ENCODE measurements at regions not wholly inside any gene's neighbourhood (a gene's known extent, or its start where the extent isn't known, plus 50 kb on each side); places are given as distances from the start of the nearest gene placed in this dataset.

- CTCF ChIA-PET: no interaction called here
- DNase-seq (ENCODE audit: low read depth, low spot score): no peak
- Histone ChIP-seq H3K27me3 (replicated peaks in 1 of 2; ENCODE audit: control insufficient read depth in 2 of 2, insufficient read depth in 2 of 2, low read length in 1 of 2) (no peaks in the 10 kb centered on the region), H3K27ac (ENCODE audit: control insufficient read depth, insufficient read depth) (no peak overlapping the region), H3K4me1 (ENCODE audit: control insufficient read depth, insufficient read depth, low read length) (no peaks in the 10 kb centered on the region), H3K79me2 (ENCODE audit: control insufficient read depth, insufficient read depth, low read length) (no peaks in the 10 kb centered on the region), H3K4me2 (ENCODE audit: control insufficient read depth, insufficient read depth) (no peak overlapping the region), H3K4me3 (no peak overlapping the region), H3K9ac (ENCODE audit: control insufficient read depth, insufficient read depth, low read length) (no peak overlapping the region), H3K36me3 (ENCODE audit: control insufficient read depth in 2 of 2, insufficient read depth in 2 of 2, low read length in 1 of 2) (no peaks in the 10 kb centered on the region), H3K9me3 (replicated peaks; ENCODE audit: control insufficient read depth, insufficient read depth, low read length) (no peaks in the 10 kb centered on the region), H2AFZ (ENCODE audit: control insufficient read depth, low read depth, low read length) (no peak overlapping the region), H4K20me1 (ENCODE audit: control insufficient read depth, insufficient read depth) (no peaks in the 10 kb centered on the region)
- no peak for ATAC-seq
- RAD21 ChIA-PET (ENCODE audit: unreplicated experiment): no interaction called here
- BruUV-seq (replicated peaks): no TSS peak
- intact Hi-C loops (cut with micrococcal nuclease; ENCODE audit: unreplicated experiment) (no loop called here), in situ Hi-C loops (cut with MboI) (no loop called here)
- WGBS (ENCODE audit: insufficient coverage, insufficient replicate concordance, low lambda C conversion rate, missing lambda C conversion rate): 8% methylated on average over 3 of the region's 3 CpGs
- FAIRE-seq: no peak
- SMC1A ChIA-PET (ENCODE audit: uncharacterized antibody, unreplicated experiment): interaction anchor here (1.6 kb wide), 1 partner anchor 9 kb away, joined by 3 read pairs; no protein-coding TSS in a partner anchor
- POLR2A ChIA-PET: no interaction called here
- TF ChIP-seq ZBTB33 (IDR thresholded peaks at IDR 0.05) (no peak), SPI1 (IDR thresholded peaks at IDR 0.05; ENCODE audit: borderline replicate concordance, insufficient read depth, low read depth, low read length) (no peak), CEBPB (IDR thresholded peaks at IDR 0.05; ENCODE audit: borderline replicate concordance in 1 of 2, low read depth in 2 of 2, low read length in 2 of 2) (no peak), ZBTB11 (CRISPR knock-in tag; IDR thresholded peaks at IDR 0.05) (no peak), PRDM15 (CRISPR knock-in tag; IDR thresholded peaks at IDR 0.05) (no peak), GABPA (IDR thresholded peaks at IDR 0.05; ENCODE audit: low read depth) (no peak), SKIL (IDR thresholded peaks at IDR 0.05; ENCODE audit: low read depth, poor library complexity, severe bottlenecking) (no peak), USF1 (IDR thresholded peaks at IDR 0.05; ENCODE audit: borderline replicate concordance, extremely low read length, insufficient read depth, low read depth, low read length) (no peak), ZNF274 (IDR thresholded peaks at IDR 0.05; ENCODE audit: insufficient read depth, insufficient read length) (no peak), NFYB (IDR thresholded peaks at IDR 0.05; ENCODE audit: insufficient read depth, low read depth, low read length) (no peak), CREM (IDR thresholded peaks at IDR 0.05; ENCODE audit: low read depth) (no peak)
Measured at GRCh38 chr3:74539876-74540275, 74.6 kb downstream of the CNTN3 start.

Measured in GM12878 (cell line).